ENCODE measurements at regions not wholly inside any gene's neighbourhood (a gene's known extent, or its start where the extent isn't known, plus 50 kb on each side); places are given as distances from the start of the nearest gene placed in this dataset.

DNA sequence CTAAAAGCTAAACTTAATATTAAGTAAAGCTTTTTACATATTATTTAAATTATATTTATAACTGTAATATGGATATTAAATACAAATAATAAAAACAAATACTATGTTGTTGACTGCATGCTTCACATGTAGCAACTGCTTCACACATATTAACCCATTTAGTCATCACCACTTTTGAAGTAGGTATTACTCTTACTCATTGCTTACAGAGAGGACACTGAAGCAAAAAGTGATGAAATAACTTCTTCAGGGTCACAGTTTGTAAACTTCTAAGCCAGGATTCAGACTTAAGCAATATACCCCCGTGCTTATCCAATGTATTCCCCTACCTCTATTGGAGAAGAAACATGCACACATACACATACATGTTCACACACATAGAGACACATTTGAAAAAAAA, 166.6 kb downstream of the DKK2 start:
- Histone ChIP-seq H3K9me3 (no peaks in the 10 kb centered on the region), H3K27me3 (no peaks in the 10 kb centered on the region), H3K36me3 (no peaks in the 10 kb centered on the region), H3K4me3 (no peak overlapping the region), H3K4me1 (no peaks in the 10 kb centered on the region), H3K27ac (no peak overlapping the region)
- no peak for ATAC-seq
- 73% methylated on average over 1 of the region's 1 CpG; no CpG with 5 or more reads in 1 of the 2 donors for WGBS, 2 donors (ENCODE audit: low coverage in 1 of 2)
- TF ChIP-seq POLR2A (IDR thresholded peaks at IDR 0.05) (no peak), POLR2AphosphoS5 (IDR thresholded peaks at IDR 0.05) (no peak), EP300 (IDR thresholded peaks at IDR 0.05) (no peak), CTCF (IDR thresholded peaks at IDR 0.05) (no peak)

GRCh38 chr4:106868381-106869035, 167.6 kb downstream of the DKK2 start:
- H3K4me1 ChIP-seq, result no peaks in the 10 kb centered on the region

DNA sequence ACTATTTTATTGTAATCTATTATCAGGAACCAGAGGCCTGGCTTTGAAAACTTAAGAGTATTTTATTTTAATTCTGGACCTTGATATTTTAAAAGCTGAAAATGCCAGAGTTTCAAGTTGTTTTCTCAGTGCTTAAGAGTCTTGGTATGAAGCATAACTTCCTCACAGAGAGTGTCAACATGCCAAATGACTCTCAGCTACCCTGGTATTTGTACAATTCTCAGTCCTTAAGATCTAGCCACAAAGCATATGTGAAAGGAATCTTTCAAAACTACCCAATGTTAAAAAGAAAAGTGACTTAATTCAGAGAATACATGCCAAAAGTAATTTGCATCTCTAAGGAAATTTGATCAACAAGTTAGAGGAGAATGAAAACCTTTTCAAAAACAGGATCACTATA, 171.9 kb downstream of the DKK2 start:
- no peak for ATAC-seq
- Histone ChIP-seq H3K27me3 (no peaks in the 10 kb centered on the region), H3K36me3 (no peaks in the 10 kb centered on the region), H3K4me1 (no peaks in the 10 kb centered on the region), H3K9me3 (no peaks in the 10 kb centered on the region), H3K4me3 (no peak overlapping the region), H3K27ac (no peak overlapping the region)
- TF ChIP-seq POLR2A (IDR thresholded peaks at IDR 0.05) (no peak), POLR2AphosphoS5 (IDR thresholded peaks at IDR 0.05) (no peak), EP300 (IDR thresholded peaks at IDR 0.05) (no peak), CTCF (IDR thresholded peaks at IDR 0.05) (no peak)

More at GRCh38 chr4:106868381-106869035, 167.6 kb downstream of the DKK2 start:
- Histone ChIP-seq H3K36me3 (no peaks in the 10 kb centered on the region), H3K9me3 (no peaks in the 10 kb centered on the region), H3K27ac (no peak overlapping the region), H3K27me3 (no peaks in the 10 kb centered on the region), H3K4me3 (no peak overlapping the region)
- WGBS, 2 donors (ENCODE audit: low coverage in 1 of 2), result 37 to 43% methylated on average over 2 of the region's 2 CpGs
- no peak for ATAC-seq
- TF ChIP-seq CTCF (IDR thresholded peaks at IDR 0.05) (no peak), POLR2A (IDR thresholded peaks at IDR 0.05) (no peak), POLR2AphosphoS5 (IDR thresholded peaks at IDR 0.05) (no peak), EP300 (IDR thresholded peaks at IDR 0.05) (no peak)

DNA sequence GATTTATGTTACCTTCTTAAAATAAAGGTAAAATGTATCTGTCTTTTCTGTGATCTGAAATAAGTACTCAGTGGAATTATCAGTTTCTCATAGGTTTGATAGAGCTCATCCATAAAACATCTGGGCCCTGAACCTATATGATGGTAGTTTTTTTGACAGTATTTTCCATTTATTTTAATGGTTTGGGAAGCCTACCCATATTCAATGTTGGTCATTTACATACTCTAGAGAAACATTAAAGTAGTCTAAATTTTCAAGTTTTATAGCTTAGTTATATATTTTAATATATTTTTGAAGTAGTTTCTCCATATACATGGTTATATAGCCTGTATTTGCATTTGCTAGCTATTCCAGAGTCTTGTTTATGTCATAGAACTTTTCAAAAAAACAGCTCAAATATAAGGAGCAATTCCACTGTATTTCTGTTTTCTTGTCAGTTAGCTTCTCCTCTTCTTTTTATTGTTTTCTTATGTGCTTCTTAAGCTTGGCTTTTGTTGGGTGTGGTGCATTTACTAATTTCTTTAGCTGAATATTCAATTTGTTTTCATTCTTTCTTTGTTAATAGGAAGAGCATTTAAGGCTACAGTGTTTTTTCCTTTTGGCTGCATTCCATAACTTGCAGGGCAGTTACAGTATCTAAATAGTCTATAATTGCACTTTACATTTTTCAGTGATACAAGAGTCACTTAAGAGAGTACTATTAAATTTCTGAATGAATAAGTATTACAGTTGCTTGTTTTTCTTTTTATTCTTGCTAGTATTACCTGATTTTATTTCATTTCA, 181.4 kb downstream of the DKK2 start:
- no peaks in the 10 kb centered on the region for H3K4me1 ChIP-seq
- H3K27ac ChIP-seq, result no peak overlapping the region
- H3K4me3 ChIP-seq, result no peak overlapping the region
- TF ChIP-seq POLR2AphosphoS5 (IDR thresholded peaks at IDR 0.05) (no peak), CTCF (IDR thresholded peaks at IDR 0.05) (no peak), EP300 (IDR thresholded peaks at IDR 0.05) (no peak), POLR2A (IDR thresholded peaks at IDR 0.05) (no peak)
- H3K36me3 ChIP-seq, result no peaks in the 10 kb centered on the region
- no peak for ATAC-seq
- H3K9me3 ChIP-seq, result no peaks in the 10 kb centered on the region
- no peaks in the 10 kb centered on the region for H3K27me3 ChIP-seq

DNA sequence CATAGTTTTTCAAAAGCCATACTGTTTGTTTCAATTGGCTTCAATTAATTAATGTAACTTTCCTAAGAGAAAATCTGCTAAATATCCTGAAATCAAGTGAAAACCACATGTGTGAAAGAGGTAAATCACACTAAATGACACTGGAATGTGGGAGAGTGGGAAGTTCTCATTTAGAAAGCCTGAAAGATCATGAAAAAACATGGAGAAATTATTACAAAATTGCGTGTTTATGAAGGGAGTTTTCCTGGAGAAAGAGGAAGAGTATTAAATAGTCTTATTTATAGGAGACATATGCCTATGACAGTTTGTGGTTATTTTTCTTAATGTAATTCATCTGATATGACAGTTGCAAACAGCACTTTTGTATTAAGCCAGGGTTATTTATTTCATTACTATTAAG, 183.7 kb downstream of the DKK2 start:
- no peaks in the 10 kb centered on the region for H3K4me1 ChIP-seq
- no peak overlapping the region for H3K27ac ChIP-seq
- H3K4me3 ChIP-seq, result no peak overlapping the region
- 53 to 65% methylated on average over 1 of the region's 1 CpG for WGBS, 2 donors (ENCODE audit: low coverage in 1 of 2)
- TF ChIP-seq CTCF (IDR thresholded peaks at IDR 0.05), result no peak
- no peak for TF ChIP-seq POLR2A (IDR thresholded peaks at IDR 0.05)
- TF ChIP-seq EP300 (IDR thresholded peaks at IDR 0.05), result no peak
- no peak for TF ChIP-seq POLR2AphosphoS5 (IDR thresholded peaks at IDR 0.05)
- no peaks in the 10 kb centered on the region for H3K9me3 ChIP-seq
- H3K36me3 ChIP-seq, result no peaks in the 10 kb centered on the region
- no peak for ATAC-seq
- H3K27me3 ChIP-seq, result no peaks in the 10 kb centered on the region
